HG03196 (cell line): ENCODE measurements at regions not wholly inside any gene's neighbourhood (a gene's known extent, or its start where the extent isn't known, plus 50 kb on each side); places are given as distances from the start of the nearest gene placed in this dataset.
"Not testable (repeated sequence)": the region's sequence is repeated elsewhere in the genome, so short reads cannot be mapped to it uniquely, and the experiment has no call there.

Source experiments
- ATAC-seq: cut with Tn5 transposase; IDR thresholded peaks from one replicate; pipeline ENCODE4 v1.9.1; 2021; ENCODE audit not compliant: unreplicated experiment

- no peak for ATAC-seq
Observed at GRCh38 chr12:124159655-124160054, 135.2 kb upstream of the RFLNA start.

GRCh38 chr12:124160097-124160756 lies 134.7 kb upstream of the RFLNA start:
- ATAC-seq: no peak

GRCh38 chr12:124161402-124161801 lies 133.5 kb upstream of the RFLNA start:
- ATAC-seq: not testable (repeated sequence)

GRCh38 chr12:124162151-124163110 lies 132.5 kb upstream of the RFLNA start:
- ATAC-seq: no peak

- no peak for ATAC-seq
Observed at GRCh38 chr12:124165695-124166094, 129.2 kb upstream of the RFLNA start.

- ATAC-seq: no peak
Observed at GRCh38 chr12:124167141-124167540, 127.8 kb upstream of the RFLNA start.

- ATAC-seq: no peak
Observed at GRCh38 chr12:124168016-124168786, 126.7 kb upstream of the RFLNA start.

- ATAC-seq: no peak
Observed at GRCh38 chr12:124169577-124170284, 125.2 kb upstream of the RFLNA start.

GRCh38 chr12:124170760-124171159 lies 124.1 kb upstream of the RFLNA start:
- no peak for ATAC-seq

GRCh38 chr12:124171231-124171979 lies 123.5 kb upstream of the RFLNA start:
- ATAC-seq: no peak

GRCh38 chr12:124172636-124173035 lies 122.3 kb upstream of the RFLNA start:
- ATAC-seq: no peak

- no peak for ATAC-seq
Observed at GRCh38 chr12:124173692-124174091, 121.2 kb upstream of the RFLNA start.

- no peak for ATAC-seq
Observed at GRCh38 chr12:124174451-124175348, 120.2 kb upstream of the RFLNA start.

GRCh38 chr12:124175704-124176103 lies 119.2 kb upstream of the RFLNA start:
- no peak for ATAC-seq

GRCh38 chr12:124177276-124177950 lies 117.5 kb upstream of the RFLNA start:
- no peak for ATAC-seq

GRCh38 chr12:124177951-124178316 lies 117.0 kb upstream of the RFLNA start:
- no peak for ATAC-seq

GRCh38 chr12:124179936-124180607 lies 114.8 kb upstream of the RFLNA start:
- no peak for ATAC-seq

GRCh38 chr12:124183172-124183571 lies 111.7 kb upstream of the RFLNA start:
- ATAC-seq: no peak
